ENCODE measurements at regions not wholly inside any gene's neighbourhood (a gene's known extent, or its start where the extent isn't known, plus 50 kb on each side); places are given as distances from the start of the nearest gene placed in this dataset.
"Not testable (repeated sequence)": the region's sequence is repeated elsewhere in the genome, so short reads cannot be mapped to it uniquely, and the experiment has no call there.

DNA sequence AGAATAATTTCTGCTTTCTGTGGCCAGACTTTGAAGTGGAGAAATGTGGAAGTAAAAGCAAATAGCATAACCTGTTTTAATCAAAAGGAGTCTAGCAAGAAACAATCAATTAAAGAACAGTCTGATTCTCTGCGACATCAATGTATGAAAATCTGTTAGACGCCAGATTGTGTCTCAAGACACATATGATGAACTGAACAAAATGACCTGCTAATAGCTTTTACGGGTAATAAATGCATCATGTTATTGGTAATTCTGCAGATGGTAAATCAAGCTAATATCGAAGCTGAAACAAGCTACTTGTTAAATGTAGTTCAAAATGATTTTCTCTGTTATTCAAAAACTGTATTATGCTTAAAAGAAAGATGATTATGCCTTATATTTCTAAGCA lies 208.5 kb upstream of the FIGN start:
- no peak overlapping the region for H3K27ac Mint-ChIP-seq
- H3K9me3 Mint-ChIP-seq, result no peaks in the 10 kb centered on the region
- no peaks in the 10 kb centered on the region for H3K36me3 Mint-ChIP-seq (ENCODE audit: low read depth)
- H3K4me1 Mint-ChIP-seq (ENCODE audit: low read depth), result no peaks in the 10 kb centered on the region
- H3K27me3 Mint-ChIP-seq, result no peaks in the 10 kb centered on the region
- H3K4me3 Mint-ChIP-seq, result no peak overlapping the region
- intact Hi-C loops (cut with micrococcal nuclease), result no loop called here

DNA sequence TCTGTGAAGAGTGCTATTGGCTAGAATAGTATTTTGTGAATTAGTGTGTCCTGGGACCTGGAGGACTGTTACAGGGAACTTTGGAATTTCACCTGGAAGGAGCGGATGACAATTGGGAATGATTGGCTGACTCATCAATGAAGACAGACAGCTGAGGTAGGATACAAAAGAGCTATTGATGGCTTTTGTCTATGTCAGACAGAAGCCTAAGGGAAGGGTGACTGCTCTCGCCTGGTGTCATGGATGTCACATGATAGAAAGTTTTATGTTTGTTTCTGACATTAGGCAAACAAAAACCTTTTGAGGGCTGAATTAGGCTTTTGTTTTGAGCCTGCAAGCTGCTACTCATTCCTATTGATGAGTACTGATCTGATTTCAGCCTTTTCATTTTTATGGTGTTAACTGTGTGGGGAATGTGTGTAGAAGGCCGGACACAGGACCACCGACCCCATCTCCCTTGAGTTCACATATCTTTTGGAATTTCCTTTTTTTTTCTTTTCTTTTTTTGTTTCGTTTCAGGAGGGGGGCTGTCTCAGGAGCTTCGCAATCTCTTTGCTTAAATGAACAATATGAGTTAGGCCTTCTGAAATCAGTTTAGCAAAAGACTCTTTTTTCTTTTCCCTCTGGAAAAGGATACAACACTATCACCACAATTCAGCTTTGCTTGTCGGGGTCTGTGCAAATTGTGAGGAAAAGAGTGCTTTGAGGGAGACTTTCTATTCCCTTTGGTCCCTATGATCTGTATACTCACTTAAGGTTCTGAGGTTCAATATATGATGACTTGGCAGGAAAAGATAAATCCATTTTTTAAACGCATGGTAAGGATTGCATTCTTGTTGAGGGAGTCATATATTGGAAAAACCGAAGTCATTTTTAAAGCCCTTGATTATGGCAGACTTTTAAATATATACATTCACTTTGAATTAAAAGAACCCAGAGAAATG lies 207.9 kb upstream of the FIGN start:
- H3K36me3 Mint-ChIP-seq (ENCODE audit: low read depth), result no peaks in the 10 kb centered on the region
- no peaks in the 10 kb centered on the region for H3K27me3 Mint-ChIP-seq
- H3K27ac Mint-ChIP-seq, result no peak overlapping the region
- intact Hi-C loops (cut with micrococcal nuclease), result no loop called here
- no peaks in the 10 kb centered on the region for H3K9me3 Mint-ChIP-seq
- no peaks in the 10 kb centered on the region for H3K4me1 Mint-ChIP-seq (ENCODE audit: low read depth)
- H3K4me3 Mint-ChIP-seq, result no peak overlapping the region

DNA sequence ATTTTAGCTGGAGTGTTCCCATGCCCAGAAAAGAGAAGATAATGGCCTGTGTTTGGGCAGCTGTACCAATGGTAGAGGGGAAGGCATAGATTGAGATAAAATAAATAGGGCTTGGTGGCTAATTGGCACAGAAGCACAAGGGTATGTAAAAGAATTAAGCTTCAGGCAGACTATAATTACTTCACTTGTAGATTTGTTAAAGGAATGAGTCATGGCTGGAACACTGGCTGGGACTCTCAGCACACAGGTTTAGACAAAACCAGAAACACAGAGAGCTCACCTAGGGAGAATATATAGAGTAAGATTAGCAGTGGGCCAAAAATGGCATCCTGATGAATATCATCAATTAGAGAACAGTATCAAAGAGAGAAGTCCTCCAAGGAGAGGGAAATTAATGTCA lies 198.3 kb upstream of the FIGN start:
- H3K9me3 Mint-ChIP-seq, result peaks cover 18% of the 10 kb centered on the region

DNA sequence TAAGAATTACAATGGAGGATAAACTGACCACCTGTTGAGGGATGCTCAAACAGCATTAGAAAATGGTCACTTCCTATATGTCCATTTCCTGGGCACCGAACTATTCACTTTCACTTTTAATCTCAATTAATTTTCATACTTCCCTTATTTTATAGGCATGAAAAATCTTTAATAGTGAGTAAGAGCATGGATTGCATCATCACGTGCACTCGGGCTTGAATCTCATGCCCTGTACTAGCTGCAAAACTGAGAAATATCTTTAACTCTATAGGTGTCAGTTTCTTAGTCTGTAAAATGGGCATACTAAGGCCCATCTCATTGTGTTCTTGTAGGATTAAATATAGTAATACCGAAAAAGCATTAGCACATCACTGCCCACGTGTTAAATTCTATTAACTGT lies 183.9 kb upstream of the FIGN start:
- H3K9me3 Mint-ChIP-seq, result no peaks in the 10 kb centered on the region
- intact Hi-C loops (cut with micrococcal nuclease), result no loop called here
- H3K27me3 Mint-ChIP-seq, result no peaks in the 10 kb centered on the region
- H3K36me3 Mint-ChIP-seq (ENCODE audit: low read depth), result no peaks in the 10 kb centered on the region
- H3K4me3 Mint-ChIP-seq, result no peak overlapping the region
- H3K4me1 Mint-ChIP-seq (ENCODE audit: low read depth), result no peaks in the 10 kb centered on the region
- H3K27ac Mint-ChIP-seq, result no peak overlapping the region

More for the DNA sequence above, 198.3 kb upstream of the FIGN start:
- Mint-ChIP-seq H3K27ac (no peak overlapping the region), H3K4me3 (no peak overlapping the region), H3K36me3 (ENCODE audit: low read depth) (no peaks in the 10 kb centered on the region), H3K27me3 (no peaks in the 10 kb centered on the region), H3K4me1 (ENCODE audit: low read depth) (no peaks in the 10 kb centered on the region)
- intact Hi-C loops (cut with micrococcal nuclease), result no loop called here

DNA sequence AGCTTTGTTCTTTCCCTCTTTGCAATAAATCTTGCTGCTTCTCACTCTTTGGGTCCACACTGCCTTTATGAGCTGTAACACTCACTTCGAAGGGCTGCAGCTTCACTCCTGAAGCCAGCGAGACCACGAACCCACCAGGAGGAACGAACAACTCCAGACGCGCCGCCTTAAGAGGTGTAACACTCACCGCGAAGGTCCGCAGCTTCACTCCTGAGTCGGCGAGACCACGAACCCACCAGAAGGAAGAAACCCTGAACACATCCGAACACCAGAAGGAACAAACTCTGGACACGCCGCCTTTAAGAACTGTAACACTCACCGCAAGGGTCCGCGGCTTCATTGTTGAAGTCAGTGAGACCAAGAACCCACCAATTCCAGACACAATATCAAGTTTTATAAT lies 178.7 kb upstream of the FIGN start:
- H3K9me3 Mint-ChIP-seq, result peaks cover 19% of the 10 kb centered on the region
- H3K27me3 Mint-ChIP-seq; H3K27ac Mint-ChIP-seq; H3K4me3 Mint-ChIP-seq; H3K4me1 Mint-ChIP-seq (ENCODE audit: low read depth); H3K36me3 Mint-ChIP-seq (ENCODE audit: low read depth); intact Hi-C loops (cut with micrococcal nuclease): not testable (repeated sequence)

DNA sequence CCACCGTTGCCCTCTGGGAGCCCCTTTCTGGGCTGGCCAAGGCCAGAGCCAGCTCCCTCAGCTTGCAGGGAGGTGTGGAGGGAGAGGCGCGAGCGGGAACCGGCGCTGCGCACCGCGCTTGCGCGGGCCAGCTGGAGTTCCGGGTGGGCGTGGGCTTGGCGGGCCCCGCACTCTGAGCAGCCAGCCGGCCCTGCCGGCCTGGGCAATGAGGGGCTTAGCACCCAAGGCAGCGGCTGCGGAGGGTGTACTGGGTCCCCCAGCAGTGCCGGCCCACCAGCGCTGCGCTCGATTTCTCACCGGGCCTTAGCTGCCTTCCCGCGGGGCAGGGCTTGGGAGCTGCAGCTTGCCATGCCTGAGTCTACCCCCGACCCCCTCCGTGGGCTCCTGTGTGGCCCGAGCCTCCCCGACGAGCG lies 177.7 kb upstream of the FIGN start:
- H3K27me3 Mint-ChIP-seq; H3K4me3 Mint-ChIP-seq; H3K4me1 Mint-ChIP-seq (ENCODE audit: low read depth); intact Hi-C loops (cut with micrococcal nuclease); H3K36me3 Mint-ChIP-seq (ENCODE audit: low read depth); H3K27ac Mint-ChIP-seq: not testable (repeated sequence)
- H3K9me3 Mint-ChIP-seq, result peaks cover 19% of the 10 kb centered on the region

DNA sequence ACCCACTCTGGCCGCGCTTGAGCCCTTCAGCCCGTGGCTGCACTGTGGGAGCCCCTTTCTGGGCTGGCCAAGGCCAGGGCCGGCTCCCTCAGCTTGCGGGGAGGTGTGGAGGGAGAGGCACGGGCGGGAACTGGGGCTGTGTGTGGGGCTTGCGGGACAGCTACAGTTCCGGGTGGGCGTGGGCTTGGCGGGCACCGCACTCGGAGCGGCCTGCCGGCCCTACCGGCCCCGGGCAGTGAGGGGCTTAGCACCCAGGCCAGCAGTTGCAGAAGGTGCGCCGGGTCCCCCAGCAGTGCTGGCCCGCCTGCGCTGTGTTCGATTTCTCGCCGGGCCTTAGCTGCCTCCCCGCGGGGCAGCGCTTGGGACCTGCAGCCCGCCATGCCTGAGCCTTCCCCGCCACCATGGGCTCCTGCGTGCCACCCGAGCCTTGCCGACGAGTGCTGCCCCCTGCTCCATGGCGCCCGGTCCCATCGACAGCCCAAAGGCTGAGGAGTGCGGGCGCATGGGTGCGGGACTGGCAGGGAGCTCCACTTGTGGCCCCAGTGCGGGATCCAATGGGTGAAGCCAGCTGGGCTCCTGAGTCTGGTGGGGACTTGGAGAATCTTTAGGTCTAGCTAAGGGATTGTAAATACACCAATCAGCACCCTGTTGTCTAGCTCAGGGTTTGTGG lies 173.7 kb upstream of the FIGN start:
- intact Hi-C loops (cut with micrococcal nuclease), result no loop called here
- no peak overlapping the region for H3K27ac Mint-ChIP-seq
- no peaks in the 10 kb centered on the region for H3K27me3 Mint-ChIP-seq
- no peaks in the 10 kb centered on the region for H3K4me1 Mint-ChIP-seq (ENCODE audit: low read depth)
- no peak overlapping the region for H3K4me3 Mint-ChIP-seq
- H3K36me3 Mint-ChIP-seq (ENCODE audit: low read depth), result no peaks in the 10 kb centered on the region
- H3K9me3 Mint-ChIP-seq, result peaks cover 19% of the 10 kb centered on the region

DNA sequence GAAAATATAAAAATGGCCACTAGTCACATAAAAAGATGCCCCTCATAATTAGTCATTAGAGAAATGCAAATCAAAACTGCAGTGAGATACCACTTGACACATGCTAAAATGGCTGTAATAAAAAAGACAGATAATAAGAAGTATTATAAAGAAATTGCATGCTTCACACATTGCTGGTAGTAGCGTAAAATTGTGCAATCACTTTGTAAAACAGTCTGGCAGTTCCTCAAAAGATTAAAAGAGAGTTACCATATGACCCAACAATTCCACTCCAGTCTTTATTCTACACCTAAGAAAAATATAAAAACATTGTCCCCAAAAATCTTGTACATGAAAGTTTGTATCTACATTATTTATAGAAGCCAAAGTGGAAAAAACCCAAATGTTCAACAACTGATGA lies 170.6 kb upstream of the FIGN start:
- no peak overlapping the region for H3K27ac Mint-ChIP-seq
- intact Hi-C loops (cut with micrococcal nuclease), result no loop called here
- no peaks in the 10 kb centered on the region for H3K36me3 Mint-ChIP-seq (ENCODE audit: low read depth)
- no peaks in the 10 kb centered on the region for H3K4me1 Mint-ChIP-seq (ENCODE audit: low read depth)
- no peak overlapping the region for H3K4me3 Mint-ChIP-seq
- H3K27me3 Mint-ChIP-seq, result no peaks in the 10 kb centered on the region
- peaks cover 4% of the 10 kb centered on the region for H3K9me3 Mint-ChIP-seq

DNA sequence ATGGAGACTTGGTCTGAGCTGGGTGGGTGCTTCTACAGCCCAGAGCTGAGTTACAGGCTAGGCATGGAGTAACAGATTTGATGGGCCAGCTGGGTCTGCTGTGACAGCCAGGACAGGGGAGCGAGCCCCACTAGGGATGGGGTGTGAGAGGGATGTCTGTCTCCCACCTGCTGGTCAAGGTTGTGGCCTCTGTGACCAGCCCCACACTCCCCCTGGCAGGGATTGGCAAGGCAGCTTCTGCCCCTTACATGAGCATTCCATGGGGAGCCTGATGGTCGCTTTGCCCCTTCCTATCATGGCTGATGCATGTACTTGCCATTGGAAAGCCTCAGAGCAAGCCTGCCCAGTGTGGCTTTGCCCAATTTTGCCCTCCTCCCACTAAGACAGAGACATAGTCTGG lies 162.0 kb upstream of the FIGN start:
- Mint-ChIP-seq H3K4me1 (ENCODE audit: low read depth) (no peaks in the 10 kb centered on the region), H3K4me3 (no peak overlapping the region), H3K9me3 (peaks cover 43% of the 10 kb centered on the region), H3K36me3 (ENCODE audit: low read depth) (no peaks in the 10 kb centered on the region), H3K27me3 (no peaks in the 10 kb centered on the region), H3K27ac (no peak overlapping the region)
- intact Hi-C loops (cut with micrococcal nuclease), result no loop called here

DNA sequence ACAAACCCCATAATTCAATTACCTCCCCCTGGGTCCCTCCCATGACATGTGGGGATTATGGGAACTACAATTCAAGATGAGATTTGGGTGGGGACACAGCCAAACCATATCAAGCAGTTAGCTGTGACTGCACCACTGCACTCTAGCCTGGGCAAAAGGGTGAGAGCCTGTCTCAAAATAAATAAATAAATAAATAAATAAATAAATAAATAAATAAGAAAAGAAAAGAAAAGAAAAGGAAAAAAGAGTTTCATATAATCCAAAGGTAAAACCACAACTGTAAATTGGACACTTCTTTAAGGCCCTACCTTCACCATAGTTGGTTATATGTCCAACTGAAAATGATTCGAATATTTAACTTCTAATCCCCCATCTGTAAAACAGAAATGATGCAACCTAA lies 157.6 kb upstream of the FIGN start:
- H3K36me3 Mint-ChIP-seq (ENCODE audit: low read depth); H3K4me1 Mint-ChIP-seq (ENCODE audit: low read depth); H3K4me3 Mint-ChIP-seq; H3K27ac Mint-ChIP-seq; H3K27me3 Mint-ChIP-seq; intact Hi-C loops (cut with micrococcal nuclease): not testable (repeated sequence)
- peaks cover 48% of the 10 kb centered on the region for H3K9me3 Mint-ChIP-seq

DNA sequence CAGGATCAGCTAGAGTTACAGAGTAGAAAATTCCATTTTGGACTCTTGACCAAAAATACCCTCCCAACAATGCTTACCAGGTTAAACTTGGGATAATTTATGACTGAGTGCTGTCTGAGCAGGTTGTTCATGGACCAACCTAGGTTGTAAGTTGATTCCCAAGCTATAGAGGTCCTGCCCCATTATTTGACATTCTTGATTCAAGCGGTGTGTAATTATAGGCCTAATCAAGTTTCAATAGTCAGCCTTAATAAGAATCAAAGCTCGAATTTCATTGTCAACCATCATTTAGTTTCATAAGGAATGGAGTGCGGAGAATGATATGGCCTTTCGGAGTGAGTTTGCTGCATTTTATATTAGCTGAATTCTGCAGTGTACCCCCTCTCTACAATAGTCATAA lies 152.8 kb upstream of the FIGN start:
- Mint-ChIP-seq H3K36me3 (ENCODE audit: low read depth) (no peaks in the 10 kb centered on the region), H3K27ac (no peak overlapping the region), H3K4me1 (ENCODE audit: low read depth) (no peaks in the 10 kb centered on the region), H3K9me3 (peaks cover 20% of the 10 kb centered on the region), H3K4me3 (no peak overlapping the region), H3K27me3 (no peaks in the 10 kb centered on the region)
- intact Hi-C loops (cut with micrococcal nuclease), result no loop called here

DNA sequence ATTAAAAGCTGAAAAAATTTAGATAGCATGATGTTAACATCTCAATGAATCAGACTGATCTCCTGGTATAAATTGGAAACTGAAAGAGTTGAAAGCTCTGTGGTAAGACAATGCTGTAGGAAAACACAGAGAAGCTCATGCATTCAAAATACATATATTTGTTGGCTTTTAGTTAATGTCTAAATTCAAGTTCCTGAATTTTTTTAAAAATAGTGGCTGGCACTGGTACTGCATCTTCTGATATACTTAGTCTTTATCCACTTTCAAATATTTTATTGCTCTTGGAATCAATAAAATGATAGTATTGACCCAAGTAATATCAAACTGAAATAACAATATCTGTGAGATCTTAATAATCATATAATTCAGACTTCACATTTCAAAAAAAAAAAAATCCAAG lies 151.4 kb upstream of the FIGN start:
- Mint-ChIP-seq H3K27me3 (no peaks in the 10 kb centered on the region), H3K27ac (no peak overlapping the region), H3K9me3 (peaks cover 9% of the 10 kb centered on the region), H3K36me3 (ENCODE audit: low read depth) (no peaks in the 10 kb centered on the region), H3K4me1 (ENCODE audit: low read depth) (no peaks in the 10 kb centered on the region), H3K4me3 (no peak overlapping the region)
- intact Hi-C loops (cut with micrococcal nuclease), result no loop called here

DNA sequence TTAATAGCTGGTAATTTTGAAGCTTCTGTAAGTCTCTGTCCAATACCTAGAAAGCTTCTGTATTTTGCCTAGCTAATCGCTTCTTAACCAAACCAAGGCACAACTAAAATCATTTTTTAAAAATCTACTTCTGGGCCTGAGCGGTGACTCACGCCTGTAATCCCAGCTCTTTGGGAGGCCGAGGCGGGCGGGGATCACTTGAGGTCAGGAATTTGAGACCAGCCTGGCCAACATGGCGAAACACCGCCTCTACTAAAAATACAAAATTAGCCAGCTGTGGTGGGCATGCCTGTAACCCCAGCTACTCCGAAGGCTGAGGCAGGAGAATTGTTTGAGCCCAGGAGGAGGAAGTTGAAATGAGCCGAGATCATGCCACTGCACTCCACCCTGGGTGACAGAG lies 148.6 kb upstream of the FIGN start:
- intact Hi-C loops (cut with micrococcal nuclease), result no loop called here

DNA sequence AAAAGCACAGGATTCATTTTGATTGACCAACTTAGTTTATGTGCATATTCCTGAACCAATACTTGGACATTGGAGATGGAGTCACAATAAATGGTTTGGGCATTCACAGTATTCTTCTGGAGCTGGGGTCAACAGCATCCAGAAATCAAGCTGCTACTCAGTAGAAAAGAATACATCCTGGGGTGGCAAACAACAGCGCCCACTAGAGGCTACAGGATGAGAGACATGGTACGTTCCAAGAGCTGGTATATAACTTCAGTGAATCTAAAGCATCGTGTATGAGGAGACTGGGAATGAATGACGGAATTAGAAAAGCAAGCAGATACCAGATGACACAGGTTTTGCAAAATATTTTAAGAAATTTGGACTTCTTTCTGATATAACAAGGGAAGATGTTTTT lies 142.9 kb upstream of the FIGN start:
- Mint-ChIP-seq H3K4me1 (ENCODE audit: low read depth) (no peaks in the 10 kb centered on the region), H3K4me3 (no peak overlapping the region), H3K27ac (no peak overlapping the region), H3K9me3 (no peaks in the 10 kb centered on the region), H3K27me3 (no peaks in the 10 kb centered on the region), H3K36me3 (ENCODE audit: low read depth) (no peaks in the 10 kb centered on the region)
- intact Hi-C loops (cut with micrococcal nuclease), result no loop called here

More for the DNA sequence above, 148.6 kb upstream of the FIGN start:
- H3K4me1 Mint-ChIP-seq (ENCODE audit: low read depth), result no peaks in the 10 kb centered on the region
- H3K27me3 Mint-ChIP-seq, result no peaks in the 10 kb centered on the region
- H3K27ac Mint-ChIP-seq, result no peak overlapping the region
- H3K36me3 Mint-ChIP-seq (ENCODE audit: low read depth), result no peaks in the 10 kb centered on the region
- no peaks in the 10 kb centered on the region for H3K9me3 Mint-ChIP-seq
- H3K4me3 Mint-ChIP-seq, result no peak overlapping the region

DNA sequence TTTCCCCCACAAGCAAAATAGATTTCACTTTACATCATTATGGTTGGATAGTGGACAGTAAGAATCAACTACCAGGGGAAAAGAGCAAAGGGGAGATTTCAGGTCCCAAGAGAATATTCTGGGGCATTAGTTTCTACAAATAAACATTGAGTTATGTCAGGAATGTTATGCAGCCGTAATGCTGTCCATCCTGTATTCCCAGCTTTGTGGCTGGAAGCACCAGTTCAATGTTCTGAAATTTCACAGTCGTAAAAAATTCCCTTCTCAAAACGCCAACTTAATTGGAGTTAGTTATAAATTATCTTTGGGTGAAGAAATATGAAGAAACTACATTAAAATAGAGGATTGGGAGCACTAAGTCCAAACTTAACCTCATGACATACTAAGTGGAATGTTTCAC lies 141.5 kb upstream of the FIGN start:
- intact Hi-C loops (cut with micrococcal nuclease), result no loop called here
- Mint-ChIP-seq H3K4me1 (ENCODE audit: low read depth) (no peaks in the 10 kb centered on the region), H3K4me3 (no peak overlapping the region), H3K36me3 (ENCODE audit: low read depth) (no peaks in the 10 kb centered on the region), H3K27me3 (no peaks in the 10 kb centered on the region), H3K27ac (no peak overlapping the region), H3K9me3 (no peaks in the 10 kb centered on the region)
